Medulla oblongata (tissue), 1 donor: ENCODE measurements at regions not wholly inside any gene's neighbourhood (a gene's known extent, or its start where the extent isn't known, plus 50 kb on each side); places are given as distances from the start of the nearest gene placed in this dataset.
"Not testable (repeated sequence)": the region's sequence is repeated elsewhere in the genome, so short reads cannot be mapped to it uniquely, and the experiment has no call there.

Source experiments
- DNase-seq: peaks from one replicate; pipeline ENCODE4 v3.0.0-alpha.2; 2015; ENCODE audit errors: extremely low spot score

DNA sequence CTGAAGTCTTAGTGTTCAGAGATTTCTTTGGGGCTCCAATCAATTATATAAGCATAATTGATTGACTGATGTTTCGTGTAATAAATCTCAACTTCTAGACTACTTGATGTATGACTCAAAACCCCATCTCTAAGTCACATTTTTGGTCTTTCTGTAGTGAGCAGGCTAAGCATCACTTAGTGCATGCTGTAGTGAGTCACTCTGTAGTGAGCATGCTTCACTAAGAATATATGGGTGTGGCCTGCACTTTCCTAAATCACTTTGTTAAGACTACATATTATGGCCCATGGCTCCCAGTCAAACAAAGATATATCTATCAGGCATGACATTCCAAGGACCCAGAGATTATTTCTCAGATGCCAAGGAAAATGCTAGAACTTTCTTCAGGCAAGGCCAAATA, 909.4 kb upstream of the LRFN5 start:
- no peak for DNase-seq

DNA sequence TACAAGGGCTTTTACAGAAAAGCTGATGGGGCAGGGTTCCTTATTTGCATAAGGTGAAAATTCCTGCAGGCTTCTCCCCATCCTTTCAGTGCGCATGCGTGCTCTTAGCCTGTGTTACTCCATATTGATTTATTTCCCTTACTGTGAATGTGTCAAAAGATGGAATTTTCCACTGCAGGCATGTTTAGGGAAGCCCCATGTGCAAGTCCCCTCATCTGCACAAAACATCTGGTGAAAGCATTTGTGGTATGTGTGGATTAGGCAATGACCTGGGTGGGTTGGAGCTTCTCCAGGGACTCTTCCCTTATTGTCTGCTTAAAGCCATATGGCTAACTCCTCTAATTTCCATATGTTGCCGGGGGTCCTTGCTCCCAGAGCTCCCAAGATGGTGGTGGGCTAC, 912.7 kb upstream of the LRFN5 start:
- DNase-seq: no peak

DNA sequence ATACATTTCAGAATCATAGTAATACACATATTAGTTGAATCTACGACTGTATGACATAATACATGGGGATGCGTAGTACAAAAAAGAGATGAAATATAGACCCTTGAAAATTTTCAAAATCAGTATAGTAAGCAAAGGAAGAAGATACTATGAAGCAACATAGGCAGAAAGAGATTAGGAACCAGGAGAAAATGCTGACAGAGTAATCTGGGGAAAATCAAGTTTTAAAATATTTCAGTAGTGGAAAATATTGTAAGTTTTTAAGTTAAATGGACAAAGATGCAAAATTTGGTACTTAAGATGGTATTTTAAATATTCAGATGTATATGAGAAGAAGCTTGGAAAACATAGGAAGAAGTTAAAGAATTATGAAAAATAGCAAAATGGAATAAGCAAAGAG, 915.6 kb upstream of the LRFN5 start:
- no peak for DNase-seq

DNA sequence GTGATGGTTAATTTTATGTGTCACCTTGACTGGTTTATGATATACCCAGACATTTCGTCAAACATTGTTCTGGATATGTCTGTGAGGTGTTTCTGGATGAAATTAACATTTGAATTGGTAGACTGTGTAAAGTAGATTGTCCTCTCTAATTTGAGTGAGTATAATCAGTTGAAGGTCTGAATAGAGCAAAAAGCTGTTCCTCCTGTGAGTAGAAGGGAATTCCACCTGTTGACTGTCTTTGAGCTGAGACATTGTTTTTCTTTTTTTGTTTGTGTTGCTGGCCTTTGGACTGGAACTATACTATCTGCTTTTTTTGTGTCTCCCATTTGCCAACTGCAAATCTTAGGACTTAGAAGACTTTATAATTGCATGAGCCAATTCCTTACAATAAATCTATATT, 920.9 kb upstream of the LRFN5 start:
- no peak for DNase-seq

DNA sequence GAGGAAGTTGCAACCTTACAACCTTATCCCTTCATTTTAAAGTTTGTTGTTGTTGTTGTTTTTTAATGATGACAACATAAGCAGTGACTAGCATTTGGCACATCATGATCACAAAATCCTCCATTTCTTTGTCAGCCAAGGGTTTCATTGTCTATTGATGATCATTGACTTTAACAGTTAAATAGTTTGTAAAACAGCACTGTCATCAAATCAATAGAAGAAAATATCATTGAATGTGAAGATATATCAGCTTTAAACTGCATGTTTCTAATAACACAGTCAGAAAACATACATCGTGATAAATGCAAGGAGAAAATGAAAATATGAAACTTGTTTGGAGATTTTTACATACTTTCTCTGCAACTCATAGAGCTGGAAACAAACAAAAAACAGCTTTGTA, 922.3 kb upstream of the LRFN5 start:
- no peak for DNase-seq

DNA sequence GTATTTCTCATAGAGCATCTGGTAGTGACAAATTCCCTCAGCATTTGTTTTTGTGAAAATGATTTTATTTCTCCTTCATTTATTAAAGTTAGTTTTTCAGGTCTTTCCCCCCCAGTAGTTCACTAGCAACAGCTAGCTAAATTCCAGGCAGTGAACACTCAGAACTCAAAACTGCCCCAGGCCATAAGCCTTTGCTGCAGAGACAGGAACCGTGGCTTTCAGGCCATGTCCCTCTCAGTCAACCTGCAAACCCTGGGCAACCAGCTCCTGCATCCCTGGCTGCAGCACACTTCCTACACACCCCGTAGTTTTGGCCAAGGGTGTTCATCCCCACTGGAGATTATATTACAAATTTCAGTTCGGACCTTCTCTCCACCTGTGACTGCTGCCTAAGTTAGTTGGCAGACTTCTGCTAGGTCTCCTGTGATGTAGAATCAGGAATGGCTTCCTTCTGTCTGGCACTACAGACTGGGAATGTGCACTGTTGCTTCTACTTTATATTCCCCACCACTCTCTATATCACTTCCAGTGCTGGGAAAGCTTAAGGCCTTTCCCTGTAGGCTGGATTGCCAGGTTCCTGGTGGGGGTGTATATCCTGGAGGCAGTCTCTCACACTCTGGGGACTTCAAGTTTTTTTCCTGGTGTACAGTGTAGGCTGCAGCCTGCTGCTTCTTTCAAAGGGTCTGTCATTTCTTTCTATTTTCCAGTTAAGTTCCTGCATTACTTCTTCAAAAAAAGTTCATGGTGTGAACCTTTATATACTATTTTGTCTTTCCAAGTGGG, 924.4 kb upstream of the LRFN5 start:
- no peak for DNase-seq

DNA sequence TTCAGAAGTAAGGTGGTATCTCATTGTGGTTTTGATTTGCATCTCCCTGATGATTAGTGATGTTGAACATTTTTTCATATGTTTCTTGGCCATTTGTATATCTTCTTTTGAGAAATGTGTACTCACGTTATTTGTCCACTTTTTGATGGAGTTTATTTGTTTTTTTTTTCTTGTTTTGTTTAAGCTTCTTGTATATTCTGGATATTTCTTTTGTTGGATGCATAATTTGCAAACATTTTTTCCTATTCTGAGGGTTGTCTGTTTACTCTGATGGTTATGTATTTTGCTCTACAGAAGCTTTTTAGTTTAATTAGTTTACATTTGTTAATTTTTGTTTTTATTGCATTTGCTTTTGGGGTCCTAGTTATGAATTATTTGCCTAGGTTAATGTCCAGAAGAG, 927.4 kb upstream of the LRFN5 start:
- DNase-seq: no peak

DNA sequence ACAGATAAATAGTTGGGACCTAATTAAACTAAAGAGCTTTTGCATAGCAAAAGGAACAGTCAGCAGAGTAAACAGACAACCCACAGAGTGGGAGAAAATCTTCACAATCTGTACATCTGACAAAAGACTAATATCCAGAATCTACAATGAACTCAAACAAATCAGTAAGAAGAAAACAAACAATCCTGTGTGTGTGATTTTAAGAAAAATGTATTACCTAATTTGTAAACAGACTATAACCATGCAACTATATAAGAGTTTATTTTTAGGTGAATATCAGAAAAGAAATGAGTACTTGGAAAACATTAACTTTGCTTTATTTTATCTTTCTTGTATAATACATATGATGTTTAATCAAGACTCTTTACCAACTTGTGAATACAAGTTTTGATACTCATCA, 929.5 kb upstream of the LRFN5 start:
- not testable (repeated sequence) for DNase-seq

DNA sequence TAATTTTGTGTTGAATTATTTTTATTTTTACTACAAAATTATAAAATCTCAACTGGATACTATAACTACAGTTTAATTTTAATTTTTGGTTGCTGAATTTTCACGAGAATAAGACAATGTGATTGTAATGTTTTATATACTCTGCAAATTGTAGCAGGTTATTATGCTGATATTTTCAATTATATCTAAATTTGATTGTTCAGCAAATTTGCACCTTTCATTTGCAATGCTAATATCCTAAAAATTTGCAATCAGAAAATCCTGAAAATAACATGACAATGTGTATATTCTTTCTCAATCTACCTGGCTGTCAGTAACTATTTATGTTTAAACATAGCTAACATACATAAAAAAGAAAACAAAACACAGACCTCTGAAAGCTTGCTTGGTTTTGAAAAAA, 932.2 kb upstream of the LRFN5 start:
- DNase-seq: no peak

DNA sequence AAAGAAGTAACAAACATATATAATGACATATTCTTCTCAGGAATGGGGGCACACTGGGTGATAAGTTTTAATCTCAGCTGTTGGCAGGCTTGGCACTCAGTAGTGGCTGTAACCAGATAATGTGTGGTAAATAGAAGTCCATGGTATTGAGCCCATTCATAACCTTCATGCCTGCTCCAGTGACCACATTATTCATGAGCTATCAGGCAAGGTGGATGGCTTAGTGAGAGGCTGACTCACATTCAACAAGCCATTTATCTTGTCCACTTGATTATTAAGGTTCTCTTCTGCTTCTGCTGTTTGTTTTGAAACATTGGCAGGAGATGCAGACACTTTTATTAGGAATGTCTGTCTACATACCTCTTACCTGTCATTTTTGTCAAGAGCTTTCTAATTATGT, 950.4 kb upstream of the LRFN5 start:
- no peak for DNase-seq

DNA sequence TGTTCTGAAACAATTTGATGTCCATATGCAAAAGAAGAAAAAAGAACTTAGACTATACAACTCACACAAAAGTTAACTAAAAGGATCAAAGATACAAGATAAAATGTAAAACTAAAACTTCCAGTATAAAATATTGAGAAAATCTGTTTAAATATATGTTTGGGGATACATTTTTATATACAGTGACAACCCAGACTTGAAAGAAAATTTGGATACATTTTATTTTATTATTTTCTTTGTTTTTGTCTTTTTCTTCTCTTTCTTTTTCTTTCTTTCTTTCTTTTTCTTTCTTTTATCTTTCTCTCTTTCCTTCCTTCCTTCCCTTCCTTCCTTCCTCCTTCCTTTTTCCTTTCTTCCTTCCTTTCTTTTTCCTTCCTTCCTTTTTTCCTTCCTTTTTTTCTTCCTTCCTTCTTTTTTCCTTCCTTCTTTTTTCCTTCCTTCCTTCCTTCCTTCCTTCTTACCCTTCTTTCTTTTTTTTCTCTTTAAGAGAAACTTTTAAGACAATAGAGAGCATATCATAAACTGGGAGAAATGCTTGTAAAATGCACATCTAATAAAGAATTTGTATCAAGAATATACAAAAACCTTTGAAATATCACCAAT, 954.5 kb upstream of the LRFN5 start:
- no peak for DNase-seq

DNA sequence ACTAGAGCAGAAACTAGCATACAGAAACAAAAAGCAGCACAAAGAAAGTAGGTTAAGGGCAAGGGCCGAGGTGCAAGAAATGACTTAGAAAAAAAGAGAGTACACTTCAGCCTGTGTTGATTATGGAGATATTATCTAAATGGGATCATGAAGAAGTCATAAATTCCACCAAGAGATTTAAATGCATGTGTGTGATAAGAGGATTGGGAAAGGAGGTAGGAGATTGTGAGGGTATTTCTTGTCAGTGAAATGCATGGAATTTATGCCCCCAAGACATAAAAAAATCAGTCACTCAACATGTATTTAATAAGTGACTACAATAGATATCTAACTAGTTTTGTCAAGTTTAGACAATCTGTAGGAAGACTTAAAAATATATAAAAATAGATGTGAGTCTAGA, 976.2 kb upstream of the LRFN5 start:
- DNase-seq: no peak

DNA sequence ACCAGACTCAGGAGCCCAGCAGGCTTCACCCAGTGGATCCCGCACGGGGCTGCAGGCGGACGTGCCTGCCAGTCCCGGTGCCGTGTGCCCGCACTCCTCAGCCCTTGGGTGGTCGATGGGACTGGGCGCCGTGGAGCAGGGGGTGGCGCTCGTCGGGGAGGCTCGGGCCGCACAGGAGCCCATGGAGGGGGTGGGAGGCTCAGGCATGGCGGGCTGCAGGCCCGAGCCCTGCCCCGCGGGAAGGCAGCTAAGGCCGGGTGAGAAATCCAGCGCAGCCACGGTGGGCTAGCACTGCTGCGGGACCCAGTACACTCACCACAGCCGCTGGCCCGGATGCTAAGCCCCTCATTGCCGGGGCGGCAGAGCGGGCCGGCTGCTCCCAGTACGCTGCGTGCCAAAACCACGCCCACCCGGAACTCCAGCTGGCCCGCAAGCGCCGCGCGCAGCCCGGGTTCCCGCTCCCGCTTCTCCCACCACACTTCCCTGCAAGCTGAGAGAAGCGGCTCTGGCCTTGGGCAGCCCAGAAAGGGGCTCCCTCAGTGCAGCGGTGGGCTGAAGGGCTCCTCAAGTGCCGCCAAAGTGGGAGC, 977.0 kb upstream of the LRFN5 start:
- not testable (repeated sequence) for DNase-seq

DNA sequence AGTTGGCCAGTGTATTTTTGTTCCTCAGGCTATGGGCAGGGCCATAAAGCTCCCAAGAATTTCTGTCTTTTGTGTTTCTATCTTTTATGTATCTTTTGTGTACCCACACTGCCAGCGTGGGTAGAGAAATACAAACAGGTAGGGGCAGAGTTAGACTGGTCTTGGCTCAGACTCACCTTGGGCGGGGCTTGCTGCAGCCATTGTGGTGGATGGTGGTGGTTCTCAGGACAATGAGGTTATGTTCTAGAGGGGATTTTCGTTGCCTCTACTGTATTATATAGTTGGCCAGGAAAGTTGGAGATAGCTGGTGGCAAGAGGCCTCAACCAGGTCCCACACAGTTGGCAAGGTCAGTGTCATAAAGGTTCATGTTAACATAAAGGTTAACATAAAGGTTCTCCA, 977.5 kb upstream of the LRFN5 start:
- DNase-seq: no peak

DNA sequence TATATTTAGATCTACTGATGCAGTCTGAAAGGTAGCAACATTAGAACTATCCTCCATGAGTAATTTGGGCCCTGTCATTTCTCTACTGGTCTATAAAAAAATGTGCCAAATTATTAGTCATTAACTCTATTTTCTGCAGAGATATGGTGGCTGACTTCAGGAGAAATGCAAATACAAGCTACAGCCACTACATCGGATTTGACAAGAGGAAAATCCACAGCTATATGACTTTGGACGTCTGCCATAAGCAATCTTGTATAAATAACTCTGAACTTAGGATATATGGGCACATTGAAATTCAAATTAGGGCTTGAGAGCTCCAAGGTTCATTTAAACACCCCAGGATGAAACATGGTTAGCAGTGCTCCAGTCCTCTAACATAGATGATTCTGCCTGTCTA, 983.0 kb upstream of the LRFN5 start:
- no peak for DNase-seq

DNA sequence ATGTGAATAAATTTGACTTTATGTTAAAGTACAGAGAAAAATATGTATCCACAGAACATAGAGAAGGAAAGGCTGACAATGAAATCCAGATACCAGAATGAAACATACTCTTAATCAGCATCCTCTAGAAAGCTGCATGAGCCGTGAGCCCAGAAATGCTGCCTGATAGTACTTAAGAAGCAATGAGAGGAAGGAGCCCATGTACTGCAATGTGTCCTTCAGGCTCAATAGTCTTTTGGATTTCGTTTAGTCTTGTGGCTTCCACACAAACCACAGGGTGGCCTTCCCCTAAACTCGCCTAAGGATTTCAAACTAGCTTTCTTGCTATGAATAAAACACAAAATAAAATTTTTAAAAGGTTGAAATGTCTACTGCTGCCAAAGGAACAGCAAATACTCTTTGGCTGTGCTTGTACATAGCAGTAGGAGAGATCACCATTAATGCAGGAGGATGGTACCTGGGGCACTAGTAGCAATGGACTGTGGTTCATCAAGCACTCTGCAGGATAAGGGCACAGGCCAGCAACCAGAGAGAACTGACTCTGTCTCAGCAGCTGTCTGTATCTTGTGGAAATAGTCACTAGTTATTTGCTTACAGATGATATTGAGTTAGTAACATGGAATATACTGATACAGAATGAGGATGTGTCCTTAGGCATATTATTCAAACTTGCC, 988.3 kb upstream of the LRFN5 start:
- DNase-seq: no peak

DNA sequence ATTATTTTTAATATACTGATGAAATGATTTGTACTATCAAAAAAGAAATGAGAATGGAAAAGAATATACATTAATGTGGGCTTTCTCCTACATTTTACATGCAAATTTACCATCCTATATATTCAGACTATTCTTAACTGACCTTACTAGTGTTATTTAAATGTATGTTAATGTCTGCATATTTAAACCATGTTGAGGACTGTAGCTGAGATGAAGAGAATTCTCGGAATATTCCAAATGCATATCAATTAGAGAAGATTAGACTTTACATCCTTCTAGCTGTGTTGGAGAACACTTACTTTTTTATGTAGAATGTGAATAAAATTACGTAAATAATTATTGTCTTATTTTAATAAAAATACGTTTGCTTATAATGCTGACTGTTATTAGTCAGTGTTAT, 990.1 kb upstream of the LRFN5 start:
- no peak for DNase-seq

DNA sequence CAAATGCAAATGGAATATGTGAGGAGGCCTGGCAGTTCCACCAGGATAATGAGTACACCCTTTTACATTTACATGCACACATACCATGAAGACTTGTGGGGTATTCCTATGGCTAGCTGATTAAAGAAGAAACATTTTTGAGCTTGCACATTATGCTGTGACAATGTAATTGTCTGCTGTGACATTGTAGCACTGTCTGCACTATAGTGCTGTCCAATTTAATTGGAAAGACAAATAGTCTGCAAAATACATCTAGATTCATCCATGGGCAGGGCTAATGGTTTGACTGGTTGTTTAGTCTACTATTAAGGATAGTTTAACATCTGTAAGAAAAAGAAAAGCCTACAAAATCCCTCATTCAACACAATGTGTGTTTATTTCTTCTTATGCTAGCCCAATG, 1005.6 kb upstream of the LRFN5 start:
- no peak for DNase-seq

DNA sequence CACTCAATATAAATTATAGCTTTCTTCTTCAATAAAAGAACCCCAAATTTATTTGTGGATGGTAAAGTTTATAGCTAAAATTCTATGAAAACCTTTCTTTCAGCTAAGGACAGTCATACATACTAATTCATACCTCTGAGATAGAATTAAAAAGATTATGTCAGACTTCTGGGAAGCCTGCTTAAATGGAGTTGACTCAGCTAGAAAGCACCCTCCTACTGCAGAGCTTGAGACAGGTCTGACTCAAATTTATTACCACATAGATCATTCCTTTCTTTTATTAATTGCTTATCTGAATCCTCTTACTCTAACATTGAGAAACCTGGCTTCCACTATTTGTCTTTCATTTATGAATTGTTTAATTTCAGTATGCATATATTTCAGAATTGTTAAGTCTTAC, 1007.0 kb upstream of the LRFN5 start:
- no peak for DNase-seq

DNA sequence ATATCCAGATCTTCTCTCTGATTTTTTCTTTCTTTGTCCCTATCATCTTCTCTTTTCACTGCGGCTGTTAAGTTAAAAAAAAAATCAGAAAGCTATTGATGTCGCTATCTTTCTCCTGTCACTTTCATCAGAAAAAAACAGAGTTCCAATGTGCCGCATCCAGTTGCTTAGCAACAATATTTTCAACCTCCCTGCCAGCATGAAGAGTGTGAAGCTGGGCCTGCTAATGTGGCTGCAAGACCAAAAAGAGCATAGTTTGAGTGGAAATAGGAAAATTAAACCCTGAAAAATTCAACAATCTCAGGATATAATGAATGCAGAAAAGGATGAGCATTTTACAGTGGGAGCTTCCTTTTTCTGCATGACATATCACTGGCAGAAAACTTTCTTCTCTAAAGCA, 1025.4 kb upstream of the LRFN5 start:
- no peak for DNase-seq

DNA sequence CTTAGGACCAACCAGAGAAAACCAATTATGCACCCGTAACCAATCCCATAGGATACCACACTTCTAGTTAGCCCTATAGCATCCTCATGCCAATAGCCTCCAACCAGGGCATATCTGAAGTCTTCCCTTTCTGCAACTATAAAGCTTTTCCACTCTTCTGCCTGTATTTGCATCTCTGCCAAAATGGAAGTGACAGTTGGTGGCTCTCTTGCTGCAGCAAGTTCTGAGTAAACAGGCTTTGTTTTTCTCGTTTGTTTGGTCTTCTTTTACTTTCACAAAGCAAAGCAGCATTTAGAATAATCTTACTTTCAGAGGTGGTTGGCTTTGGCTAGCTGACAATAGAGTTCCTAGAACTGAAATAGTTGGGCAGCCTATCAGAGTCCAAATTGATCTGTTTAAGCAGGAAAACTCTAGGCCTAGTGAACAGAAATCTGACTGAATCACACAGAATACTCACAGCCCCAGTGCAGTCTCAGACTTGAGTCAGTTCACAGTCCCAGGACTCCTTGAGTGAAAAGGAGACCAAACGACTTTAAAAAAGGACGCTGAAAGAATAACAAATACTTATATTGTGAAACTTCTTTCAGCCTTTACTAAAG, 1029.7 kb upstream of the LRFN5 start:
- DNase-seq: peak; percentile 13

DNA sequence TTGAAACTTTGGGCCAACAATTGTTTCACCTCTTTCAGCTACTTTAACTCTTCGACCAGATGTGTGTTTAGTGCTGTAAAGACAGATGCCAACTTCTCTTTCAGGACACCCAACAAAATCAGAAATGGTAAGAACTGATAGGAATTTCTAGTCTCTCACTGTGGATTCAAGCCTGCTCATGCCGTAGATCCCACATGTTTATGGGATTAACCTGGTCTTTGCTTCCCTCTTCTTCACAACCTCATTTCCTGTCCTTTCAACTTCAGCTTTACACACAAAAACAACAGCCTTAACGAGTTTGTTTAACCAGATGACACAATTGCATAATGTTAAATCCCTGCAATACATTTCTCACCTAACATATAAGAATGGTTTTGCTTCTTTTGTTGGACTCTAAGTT, 1031.9 kb upstream of the LRFN5 start:
- DNase-seq: no peak

DNA sequence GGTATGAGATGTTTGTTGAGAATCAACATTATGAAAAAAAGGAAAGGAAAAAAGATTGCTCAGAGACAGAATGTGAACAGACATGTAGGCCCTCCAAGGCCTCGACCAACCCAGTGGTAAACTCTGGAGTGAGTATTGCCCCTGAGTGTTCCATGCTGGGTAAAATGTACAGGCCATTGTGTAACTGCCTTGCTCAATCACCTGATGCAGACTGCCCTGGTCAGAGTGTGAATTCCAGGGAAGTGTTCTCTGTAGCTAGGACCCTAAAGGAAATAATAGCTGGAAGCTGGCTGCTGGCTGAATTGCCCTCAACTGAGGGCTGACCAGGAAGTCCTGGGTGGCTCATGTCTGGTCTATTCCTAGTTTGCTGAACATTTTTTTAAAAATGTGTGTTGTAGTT, 1081.4 kb upstream of the LRFN5 start:
- no peak for DNase-seq
